SJSA1 (cell line): ENCODE measurements at regions not wholly inside any gene's neighbourhood (a gene's known extent, or its start where the extent isn't known, plus 50 kb on each side); places are given as distances from the start of the nearest gene placed in this dataset.

Experiments used
- DNase-seq, 2 experiments: peaks; one replicate each; pipeline ENCODE4 v3.0.0-alpha.2; 2015 to 2020; ENCODE audit warnings: low spot score in 2 of 2, low read depth in 1 of 2
- H3K27ac ChIP-seq: fragments of 250-450 bp; sonication (Bioruptor Pico); 2 replicates; pipeline ENCODE4 v1.5.1; 2020; ENCODE audit warnings: mild to moderate bottlenecking, moderate library complexity
- H3K27me3 ChIP-seq: fragments of 250-450 bp; sonication (Bioruptor Pico); replicated peaks from 2 replicates; pipeline ENCODE4 v1.5.1; 2020; ENCODE audit warnings: mild to moderate bottlenecking, moderate library complexity
- H3K36me3 ChIP-seq: fragments of 250-450 bp; sonication (Bioruptor Pico); 2 replicates; pipeline ENCODE4 v1.5.1; 2020; ENCODE audit warnings: mild to moderate bottlenecking
- H3K4me1 ChIP-seq: fragments of 250-450 bp; sonication (Bioruptor Pico); replicated peaks from 2 replicates; pipeline ENCODE4 v1.6.1; 2021; ENCODE audit warnings: mild to moderate bottlenecking
- H3K4me3 ChIP-seq: fragments of 250-450 bp; sonication (Bioruptor Pico); 2 replicates; pipeline ENCODE4 v1.5.1; 2020; ENCODE audit warnings: mild to moderate bottlenecking
- H3K9me3 ChIP-seq: fragments of 250-450 bp; sonication (Bioruptor Pico); replicated peaks from 2 replicates; pipeline ENCODE4 v1.5.1; 2020; ENCODE audit warnings: mild to moderate bottlenecking

DNA sequence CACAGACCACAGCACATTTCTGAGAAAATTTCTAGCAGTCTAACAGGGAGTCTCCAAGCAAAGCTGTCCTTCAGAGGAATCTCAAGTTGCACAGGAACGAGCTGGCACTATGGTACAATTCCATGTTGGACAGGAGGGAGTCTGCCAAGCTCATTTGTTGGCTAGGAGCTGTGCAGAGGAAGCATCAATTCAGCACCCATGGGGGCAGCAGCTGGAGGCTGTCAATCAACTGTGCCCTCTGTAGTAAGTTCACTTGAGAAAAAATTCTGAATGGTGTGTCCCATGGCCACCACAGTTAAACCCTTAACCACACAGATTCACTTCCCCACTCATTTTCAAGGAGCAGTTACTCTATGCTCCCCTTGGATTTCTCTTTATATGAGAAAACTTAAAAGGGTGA is 298.5 kb upstream of the PPP2R3A start:
- no peaks in the 10 kb centered on the region for H3K4me1 ChIP-seq
- H3K9me3 ChIP-seq = no peaks in the 10 kb centered on the region
- H3K27me3 ChIP-seq = no peaks in the 10 kb centered on the region
- no peak overlapping the region for H3K4me3 ChIP-seq
- DNase-seq = no peak
- no peak overlapping the region for H3K27ac ChIP-seq
- H3K36me3 ChIP-seq = no peaks in the 10 kb centered on the region

DNA sequence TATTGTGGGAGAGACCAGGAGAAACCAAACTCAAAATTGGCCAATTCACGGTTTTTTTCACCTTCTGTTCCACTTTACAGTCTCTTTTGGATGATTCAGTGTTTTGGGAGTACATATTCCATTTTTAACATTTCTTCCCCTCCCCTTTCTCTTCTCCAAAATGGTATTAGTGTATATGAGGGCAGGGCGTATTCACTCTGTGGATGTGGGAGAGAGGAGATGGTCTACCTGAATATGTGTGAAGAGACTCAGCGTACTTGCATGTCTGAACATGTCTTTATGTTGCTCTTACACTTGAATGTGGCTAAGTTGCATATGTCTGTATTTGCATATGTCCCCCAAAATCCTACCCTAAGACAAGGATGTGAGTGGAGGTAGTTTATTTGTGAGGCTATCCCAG is 291.0 kb upstream of the PPP2R3A start:
- DNase-seq = no peak
- H3K4me1 ChIP-seq = no peaks in the 10 kb centered on the region

GRCh38 chr3:135678386-135678785 is 287.1 kb upstream of the PPP2R3A start:
- Histone ChIP-seq H3K36me3 (no peaks in the 10 kb centered on the region), H3K4me3 (no peak overlapping the region)
- no peak for DNase-seq

More for the DNA sequence above, 291.0 kb upstream of the PPP2R3A start:
- Histone ChIP-seq H3K27ac (no peak overlapping the region), H3K9me3 (no peaks in the 10 kb centered on the region), H3K27me3 (no peaks in the 10 kb centered on the region), H3K36me3 (no peaks in the 10 kb centered on the region), H3K4me3 (no peak overlapping the region)

GRCh38 chr3:135688003-135688402 is 277.5 kb upstream of the PPP2R3A start:
- Histone ChIP-seq H3K36me3 (no peaks in the 10 kb centered on the region), H3K27ac (no peak overlapping the region), H3K4me3 (no peak overlapping the region), H3K4me1 (no peaks in the 10 kb centered on the region), H3K9me3 (no peaks in the 10 kb centered on the region), H3K27me3 (no peaks in the 10 kb centered on the region)
- no peak for DNase-seq

More at GRCh38 chr3:135678386-135678785, 287.1 kb upstream of the PPP2R3A start:
- H3K4me1 ChIP-seq = no peaks in the 10 kb centered on the region
- H3K27me3 ChIP-seq = no peaks in the 10 kb centered on the region
- no peak overlapping the region for H3K27ac ChIP-seq
- no peaks in the 10 kb centered on the region; the same call in 1 of the 2 replicates for H3K9me3 ChIP-seq

GRCh38 chr3:135690664-135691063 is 274.9 kb upstream of the PPP2R3A start:
- H3K27ac ChIP-seq = no peak overlapping the region
- no peak for DNase-seq
- no peaks in the 10 kb centered on the region for H3K36me3 ChIP-seq
- no peak overlapping the region for H3K4me3 ChIP-seq
- H3K27me3 ChIP-seq = no peaks in the 10 kb centered on the region
- no peaks in the 10 kb centered on the region for H3K9me3 ChIP-seq
- H3K4me1 ChIP-seq = no peaks in the 10 kb centered on the region

DNA sequence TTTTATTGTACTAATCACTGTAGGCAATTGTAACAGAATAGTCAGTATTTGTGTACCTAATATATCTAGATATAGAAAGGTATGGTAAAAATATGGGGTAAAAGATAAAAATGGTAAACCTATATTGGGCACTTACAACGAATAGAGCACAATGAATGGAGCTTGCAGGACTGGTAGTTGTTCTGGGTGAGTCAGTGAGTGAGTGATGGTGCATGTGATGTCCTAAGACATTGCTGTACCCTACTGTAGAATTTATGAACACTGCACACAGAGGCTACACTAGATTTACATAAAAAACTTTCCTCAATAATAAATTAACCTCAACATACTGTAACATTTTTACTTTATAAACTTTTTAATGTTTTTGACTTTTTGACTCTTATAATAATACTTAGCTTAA is 274.3 kb upstream of the PPP2R3A start:
- Histone ChIP-seq H3K27ac (no peak overlapping the region), H3K4me1 (no peaks in the 10 kb centered on the region), H3K4me3 (no peak overlapping the region), H3K9me3 (no peaks in the 10 kb centered on the region), H3K27me3 (no peaks in the 10 kb centered on the region), H3K36me3 (no peaks in the 10 kb centered on the region)
- no peak for DNase-seq

DNA sequence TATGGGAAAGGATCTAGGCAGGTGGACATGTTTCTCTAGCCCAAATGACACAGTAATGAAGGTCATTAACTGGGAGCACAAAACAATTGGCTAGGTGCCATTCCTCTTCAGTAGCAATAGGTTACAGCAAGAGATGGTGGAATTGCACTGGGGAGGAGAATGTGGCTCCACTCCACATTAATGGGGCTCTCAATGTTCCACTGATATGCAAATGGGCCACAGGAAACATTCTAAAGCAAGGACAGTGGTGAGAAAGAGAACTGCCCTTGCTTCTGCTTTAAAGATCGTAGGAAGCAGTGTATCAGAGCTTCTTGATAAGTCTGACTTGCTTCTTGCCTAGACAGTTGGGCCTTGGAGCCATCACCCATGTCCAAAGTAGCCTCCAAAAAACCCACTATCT is 271.4 kb upstream of the PPP2R3A start:
- no peak overlapping the region for H3K4me3 ChIP-seq
- H3K4me1 ChIP-seq = no peaks in the 10 kb centered on the region
- no peaks in the 10 kb centered on the region for H3K9me3 ChIP-seq
- H3K27ac ChIP-seq = no peak overlapping the region
- H3K36me3 ChIP-seq = no peaks in the 10 kb centered on the region
- H3K27me3 ChIP-seq = no peaks in the 10 kb centered on the region
- DNase-seq = no peak

DNA sequence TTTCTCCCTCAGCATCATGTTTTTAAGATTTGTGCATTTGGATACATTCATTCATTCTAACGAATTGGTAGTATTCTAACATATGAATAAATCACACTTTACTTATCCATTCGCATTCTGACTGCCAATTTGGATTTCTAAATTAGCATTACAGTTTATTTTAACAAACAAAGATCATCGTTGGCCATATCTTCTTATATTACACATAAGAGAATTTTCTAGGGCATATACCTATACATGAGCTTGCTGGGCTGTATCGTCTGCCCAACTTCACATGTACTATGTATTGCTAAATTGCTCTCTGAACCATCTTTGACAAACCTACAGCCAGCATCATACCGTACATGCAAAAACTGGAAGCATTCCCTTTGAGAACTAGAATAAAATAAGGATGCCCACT is 265.8 kb upstream of the PPP2R3A start:
- H3K36me3 ChIP-seq = no peaks in the 10 kb centered on the region
- H3K4me3 ChIP-seq = no peak overlapping the region
- H3K27ac ChIP-seq = no peak overlapping the region
- no peaks in the 10 kb centered on the region for H3K4me1 ChIP-seq
- DNase-seq = no peak
- H3K9me3 ChIP-seq = no peaks in the 10 kb centered on the region
- no peaks in the 10 kb centered on the region for H3K27me3 ChIP-seq

DNA sequence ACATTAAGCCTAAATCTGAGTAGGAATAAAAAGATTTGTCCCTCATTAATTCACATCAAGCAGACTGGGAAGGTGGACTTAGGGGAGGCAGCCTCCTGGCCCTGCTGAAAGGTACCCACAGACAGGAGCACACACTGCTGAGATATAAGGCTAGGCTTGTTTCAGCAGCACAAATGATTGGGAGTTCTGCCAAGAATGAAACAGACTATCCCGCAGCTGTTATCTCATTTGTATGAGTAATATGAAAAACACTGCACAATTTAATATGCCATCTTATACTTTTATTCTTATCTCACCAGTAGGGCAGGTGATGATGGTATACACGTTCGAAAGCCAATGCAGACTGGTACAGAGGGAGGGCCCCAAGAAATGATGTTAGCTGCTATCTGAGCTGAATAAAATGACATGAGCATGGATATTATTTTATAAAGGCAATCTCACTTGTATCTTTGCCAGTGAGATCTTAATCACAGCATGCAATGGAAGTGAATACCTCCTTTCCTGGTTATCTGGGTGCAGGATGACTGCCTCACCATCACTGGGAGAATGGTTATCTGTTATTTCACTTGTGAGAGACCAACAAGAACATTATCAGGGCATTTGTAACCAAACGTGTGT is 258.7 kb upstream of the PPP2R3A start:
- H3K36me3 ChIP-seq = no peaks in the 10 kb centered on the region
- no peaks in the 10 kb centered on the region for H3K4me1 ChIP-seq
- DNase-seq = no peak
- H3K9me3 ChIP-seq = no peaks in the 10 kb centered on the region
- no peak overlapping the region for H3K4me3 ChIP-seq
- H3K27me3 ChIP-seq = no peaks in the 10 kb centered on the region
- H3K27ac ChIP-seq = no peak overlapping the region

DNA sequence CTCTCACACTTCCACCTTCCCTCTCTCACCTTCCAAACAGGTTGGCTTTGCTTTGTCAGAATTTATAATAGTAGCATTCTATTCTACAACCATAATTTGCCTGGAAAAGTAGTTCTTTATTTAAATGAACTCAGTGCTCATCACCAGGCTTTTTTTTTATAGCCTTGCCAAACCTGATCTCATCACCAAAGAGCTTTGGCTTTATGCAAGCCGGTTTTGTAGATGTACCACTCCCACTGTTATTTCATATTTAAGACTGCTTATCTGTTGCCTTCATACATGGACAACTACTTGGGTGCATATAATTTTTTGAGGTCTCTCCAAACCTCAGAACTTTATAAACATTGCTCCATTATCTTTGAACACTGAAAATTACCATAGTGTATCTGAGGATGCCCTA is 246.1 kb upstream of the PPP2R3A start:
- no peaks in the 10 kb centered on the region for H3K9me3 ChIP-seq
- no peak overlapping the region for H3K27ac ChIP-seq
- H3K4me1 ChIP-seq = no peaks in the 10 kb centered on the region
- H3K27me3 ChIP-seq = no peaks in the 10 kb centered on the region
- no peak for DNase-seq
- H3K4me3 ChIP-seq = no peak overlapping the region
- H3K36me3 ChIP-seq = no peaks in the 10 kb centered on the region

DNA sequence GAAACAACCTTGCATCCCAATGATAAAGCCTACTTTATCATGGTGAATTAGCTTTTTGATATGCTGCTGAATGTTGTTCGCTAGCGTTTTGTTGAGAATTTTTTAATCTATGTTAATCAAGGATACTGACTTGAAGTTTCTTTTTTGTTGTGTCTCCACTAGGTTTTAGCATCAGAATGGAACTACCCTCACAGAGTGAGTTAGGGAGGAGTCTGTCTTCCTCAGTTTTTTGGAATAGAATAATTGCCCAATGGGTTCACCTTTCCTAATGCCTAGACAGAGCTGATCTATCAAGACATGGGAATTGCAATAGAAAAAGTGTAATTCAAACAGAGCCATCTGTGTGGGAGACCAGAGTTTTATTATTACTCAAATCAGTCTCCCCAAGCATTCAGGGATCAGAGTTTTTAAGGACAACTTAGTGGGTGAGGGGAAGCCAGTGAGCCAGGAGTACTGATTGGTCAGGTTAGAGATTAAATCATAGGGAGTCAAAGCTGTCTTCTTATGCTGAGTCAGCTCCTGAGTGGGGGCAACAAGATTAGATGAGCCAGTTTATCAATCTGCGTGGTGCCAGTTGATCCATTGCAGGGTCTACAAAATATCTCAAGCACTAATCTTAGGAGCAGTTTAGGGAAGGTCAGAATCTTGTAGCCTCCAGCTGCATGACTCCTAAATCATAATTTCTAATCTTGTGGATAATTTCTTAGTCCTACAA is 237.4 kb upstream of the PPP2R3A start:
- no peaks in the 10 kb centered on the region for H3K36me3 ChIP-seq
- no peaks in the 10 kb centered on the region for H3K9me3 ChIP-seq
- no peaks in the 10 kb centered on the region for H3K27me3 ChIP-seq
- no peak overlapping the region for H3K27ac ChIP-seq
- H3K4me1 ChIP-seq = no peaks in the 10 kb centered on the region
- no peak for DNase-seq
- H3K4me3 ChIP-seq = no peak overlapping the region

GRCh38 chr3:135731546-135731945 is 234.0 kb upstream of the PPP2R3A start:
- Histone ChIP-seq H3K27ac (no peak overlapping the region), H3K4me1 (no peaks in the 10 kb centered on the region), H3K36me3 (no peaks in the 10 kb centered on the region), H3K27me3 (no peaks in the 10 kb centered on the region), H3K4me3 (no peak overlapping the region), H3K9me3 (peaks cover 1% of the 10 kb centered on the region)
- no peak for DNase-seq

GRCh38 chr3:135736740-135737139 is 228.8 kb upstream of the PPP2R3A start:
- Histone ChIP-seq H3K27me3 (no peaks in the 10 kb centered on the region), H3K4me1 (no peaks in the 10 kb centered on the region), H3K4me3 (no peak overlapping the region), H3K27ac (no peak overlapping the region), H3K9me3 (peaks cover 4% of the 10 kb centered on the region), H3K36me3 (no peaks in the 10 kb centered on the region)
- no peak for DNase-seq

GRCh38 chr3:135739779-135740178 is 225.7 kb upstream of the PPP2R3A start:
- no peak overlapping the region for H3K4me3 ChIP-seq
- no peaks in the 10 kb centered on the region for H3K36me3 ChIP-seq
- H3K4me1 ChIP-seq = no peaks in the 10 kb centered on the region
- no peak overlapping the region for H3K27ac ChIP-seq
- DNase-seq = no peak
- peaks cover 4% of the 10 kb centered on the region for H3K9me3 ChIP-seq
- no peaks in the 10 kb centered on the region for H3K27me3 ChIP-seq

GRCh38 chr3:135740211-135740610 is 225.3 kb upstream of the PPP2R3A start:
- H3K36me3 ChIP-seq = no peaks in the 10 kb centered on the region
- no peak for DNase-seq
- H3K4me1 ChIP-seq = no peaks in the 10 kb centered on the region
- H3K9me3 ChIP-seq = peaks cover 4% of the 10 kb centered on the region
- no peaks in the 10 kb centered on the region for H3K27me3 ChIP-seq
- H3K4me3 ChIP-seq = no peak overlapping the region
- H3K27ac ChIP-seq = no peak overlapping the region
